HG02678 (cell line): ENCODE measurements at regions not wholly inside any gene's neighbourhood (a gene's known extent, or its start where the extent isn't known, plus 50 kb on each side); places are given as distances from the start of the nearest gene placed in this dataset.
"Not testable (repeated sequence)": the region's sequence is repeated elsewhere in the genome, so short reads cannot be mapped to it uniquely, and the experiment has no call there.

Experiments
- ATAC-seq: cut with Tn5 transposase; IDR thresholded peaks from one replicate; pipeline ENCODE4 v1.9.1; 2021; ENCODE audit warnings: mild to moderate bottlenecking, moderate library complexity; ENCODE audit not compliant: unreplicated experiment

GRCh38 chr1:70745199-70745598 is 302.4 kb downstream of the PTGER3 start:
- ATAC-seq: no peak

DNA sequence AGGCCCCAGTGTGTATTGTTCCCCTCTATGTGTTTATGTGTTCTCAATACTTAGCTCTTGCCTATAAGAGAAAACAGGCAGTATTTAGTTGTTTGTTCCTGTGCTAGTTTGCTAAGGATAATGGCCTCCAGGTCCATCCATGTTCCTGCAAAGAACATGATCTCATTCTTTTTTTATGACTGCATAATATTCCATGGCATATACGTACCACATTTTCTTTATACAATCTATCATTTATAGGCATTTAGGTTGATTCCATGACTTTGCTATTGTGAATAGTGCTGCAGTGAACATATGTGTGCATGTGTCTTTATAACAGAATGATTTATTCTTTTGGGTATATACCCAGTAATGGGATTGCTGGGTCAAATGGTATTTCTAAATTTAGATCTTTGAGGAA is 301.6 kb downstream of the PTGER3 start:
- not testable (repeated sequence) for ATAC-seq

GRCh38 chr1:70747123-70747522 is 300.5 kb downstream of the PTGER3 start:
- ATAC-seq: not testable (repeated sequence)

- ATAC-seq: not testable (repeated sequence)
Measured at GRCh38 chr1:70751676-70752287, 295.8 kb downstream of the PTGER3 start.

DNA sequence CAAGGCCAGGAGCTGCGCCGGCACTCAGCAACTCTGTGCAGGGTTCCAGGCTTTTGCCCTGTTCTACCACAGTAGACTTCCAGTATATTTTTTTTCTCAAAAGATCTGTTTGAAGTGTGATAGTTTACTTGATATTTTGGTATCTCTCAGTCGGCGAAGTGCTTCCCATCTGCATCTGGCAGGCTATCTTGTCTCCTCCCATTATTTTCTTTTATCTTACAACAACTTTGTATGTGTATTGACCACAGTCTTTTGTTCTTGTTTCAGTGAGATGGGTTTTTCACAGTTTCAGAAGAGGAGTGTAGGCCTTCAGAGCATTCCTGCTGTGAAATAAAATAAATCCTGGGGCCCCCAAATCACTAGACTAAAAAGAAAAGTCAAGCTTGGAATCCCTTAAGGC is 292.9 kb downstream of the PTGER3 start:
- no peak for ATAC-seq

DNA sequence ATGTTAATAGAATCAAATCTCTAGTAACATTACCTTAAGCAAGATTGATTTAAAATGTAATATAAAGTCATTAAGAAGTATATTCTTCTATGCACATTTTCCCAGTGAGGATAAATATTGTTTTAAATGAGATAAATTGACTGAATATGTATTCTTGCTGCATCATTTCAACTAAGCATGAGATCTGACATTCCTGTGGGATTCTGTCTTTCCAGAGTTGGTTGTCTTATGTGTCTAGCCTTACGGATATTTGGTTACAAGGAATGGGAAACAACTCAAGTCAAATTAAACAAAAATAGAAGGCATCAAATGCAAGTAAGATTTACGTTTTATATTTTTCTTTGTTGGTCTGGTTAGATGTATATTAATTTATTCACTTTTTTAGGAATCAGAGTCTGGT is 287.5 kb downstream of the PTGER3 start:
- ATAC-seq: no peak

GRCh38 chr1:70762386-70762785 is 285.2 kb downstream of the PTGER3 start:
- no peak for ATAC-seq

DNA sequence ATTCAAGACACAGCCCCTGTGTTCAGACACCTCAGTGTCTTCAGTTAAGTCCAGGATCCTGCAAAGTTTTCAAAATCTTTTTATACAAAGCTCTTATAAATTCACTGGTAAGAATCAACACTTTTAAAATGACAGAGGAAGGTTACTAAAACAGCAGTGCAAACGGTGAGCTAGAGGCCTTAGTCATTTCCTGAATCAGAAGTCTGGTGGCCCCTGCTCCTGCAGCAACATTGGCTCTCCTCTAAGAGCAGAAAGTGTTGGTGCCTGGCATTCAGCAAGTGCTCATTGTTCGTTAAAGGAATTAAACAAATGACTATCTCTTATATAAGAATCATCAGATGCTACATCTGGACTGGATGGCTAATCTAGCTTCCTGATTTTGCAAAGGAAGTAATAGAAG is 282.9 kb downstream of the PTGER3 start:
- ATAC-seq: no peak

DNA sequence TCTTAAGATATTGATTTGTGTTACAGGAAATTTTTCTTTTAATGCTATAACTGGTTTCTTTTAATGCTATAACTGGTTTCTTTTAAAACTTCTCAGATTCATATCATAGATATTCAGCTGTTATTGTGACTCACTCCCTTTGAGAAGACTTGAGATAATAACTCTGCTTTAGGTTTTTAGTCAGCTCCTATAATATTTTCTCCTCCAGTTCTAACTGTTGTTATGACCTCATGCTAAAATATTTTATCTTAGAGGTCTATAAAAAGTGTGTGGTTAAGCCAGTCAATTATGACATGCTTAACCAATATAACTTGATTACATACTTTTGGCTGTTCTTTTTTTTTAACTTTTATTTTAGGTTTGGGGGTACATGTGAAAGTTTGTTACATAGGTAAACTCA is 280.2 kb downstream of the PTGER3 start:
- ATAC-seq: no peak

- ATAC-seq: no peak
Measured at GRCh38 chr1:70768216-70768615, 279.4 kb downstream of the PTGER3 start.

- ATAC-seq: no peak
Measured at GRCh38 chr1:70778056-70778762, 269.4 kb downstream of the PTGER3 start.

- no peak for ATAC-seq
Measured at GRCh38 chr1:70778934-70779333, 268.7 kb downstream of the PTGER3 start.

GRCh38 chr1:70779571-70779970 is 268.0 kb downstream of the PTGER3 start:
- ATAC-seq: no peak

DNA sequence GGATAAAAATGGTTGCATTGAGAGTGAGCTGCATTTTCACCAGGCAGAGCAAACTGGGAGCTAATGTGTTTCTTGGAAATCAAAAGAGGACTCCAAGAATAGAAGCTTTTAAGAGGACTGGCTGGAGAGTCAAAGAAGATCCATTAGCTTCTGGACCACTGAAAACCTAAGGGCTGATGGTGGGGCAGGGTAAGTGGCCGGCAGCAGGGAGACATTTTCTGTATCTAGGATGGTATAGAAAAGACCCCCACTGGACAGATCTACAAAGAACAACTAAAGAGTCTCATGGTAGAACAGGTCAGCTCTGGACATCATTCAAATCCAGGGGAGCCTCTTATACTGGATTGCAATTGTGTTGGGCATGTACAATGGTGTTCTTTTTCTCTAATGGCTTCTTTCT is 262.3 kb downstream of the PTGER3 start:
- no peak for ATAC-seq

- ATAC-seq: no peak
Measured at GRCh38 chr1:70790232-70790923, 257.2 kb downstream of the PTGER3 start.

DNA sequence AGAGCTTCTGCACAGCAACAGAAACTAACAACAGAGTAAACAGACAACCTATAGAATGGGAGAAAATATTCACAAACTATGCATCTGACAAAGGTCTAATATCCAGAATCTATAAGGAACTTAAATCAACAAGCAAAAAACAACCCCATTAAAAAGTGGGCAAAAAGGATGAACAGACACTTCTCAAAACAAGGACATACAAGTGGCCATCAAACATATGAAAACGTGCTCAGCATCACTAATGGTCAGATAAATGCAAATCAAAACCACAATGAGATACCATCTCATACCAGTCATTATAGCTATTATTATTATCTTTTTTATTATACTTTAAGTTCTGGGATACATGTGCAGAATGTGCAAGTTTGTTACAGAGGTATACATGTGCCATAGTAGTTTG is 252.6 kb downstream of the PTGER3 start:
- not testable (repeated sequence) for ATAC-seq

GRCh38 chr1:70796298-70796697 is 251.3 kb downstream of the PTGER3 start:
- not testable (repeated sequence) for ATAC-seq

GRCh38 chr1:70802625-70803024 is 245.0 kb downstream of the PTGER3 start:
- not testable (repeated sequence) for ATAC-seq

- ATAC-seq: no peak
Measured at GRCh38 chr1:70805641-70806040, 242.0 kb downstream of the PTGER3 start.

DNA sequence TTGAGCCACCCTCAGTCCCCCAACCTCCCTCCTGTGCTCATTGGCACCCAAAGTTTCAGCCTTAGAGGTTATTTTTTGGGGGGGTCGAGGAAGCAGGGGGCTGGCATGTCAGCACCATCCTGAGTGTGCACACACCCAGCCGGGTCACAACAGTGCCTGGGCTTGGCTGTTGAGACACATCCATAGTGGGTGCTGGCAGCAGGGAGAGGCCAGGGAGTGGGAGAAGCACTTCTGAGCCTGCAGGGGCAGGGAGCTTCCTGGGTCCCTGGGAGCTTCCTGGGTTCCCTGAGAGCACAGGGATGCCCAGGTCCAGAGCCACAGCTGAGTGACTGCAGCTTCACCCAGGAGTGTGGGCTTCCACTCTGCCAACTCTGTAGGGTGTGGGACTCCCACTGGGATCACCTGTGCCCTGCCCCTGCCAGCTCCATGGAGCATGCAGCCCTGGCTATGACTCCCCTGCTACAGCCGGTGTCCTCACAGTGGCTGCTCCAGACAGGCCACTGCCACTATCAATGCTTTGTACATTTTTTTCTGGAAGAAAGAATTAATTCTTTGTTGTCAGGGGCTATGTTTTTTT is 240.4 kb downstream of the PTGER3 start:
- no peak for ATAC-seq

- no peak for ATAC-seq
Measured at GRCh38 chr1:70809069-70809468, 238.5 kb downstream of the PTGER3 start.

DNA sequence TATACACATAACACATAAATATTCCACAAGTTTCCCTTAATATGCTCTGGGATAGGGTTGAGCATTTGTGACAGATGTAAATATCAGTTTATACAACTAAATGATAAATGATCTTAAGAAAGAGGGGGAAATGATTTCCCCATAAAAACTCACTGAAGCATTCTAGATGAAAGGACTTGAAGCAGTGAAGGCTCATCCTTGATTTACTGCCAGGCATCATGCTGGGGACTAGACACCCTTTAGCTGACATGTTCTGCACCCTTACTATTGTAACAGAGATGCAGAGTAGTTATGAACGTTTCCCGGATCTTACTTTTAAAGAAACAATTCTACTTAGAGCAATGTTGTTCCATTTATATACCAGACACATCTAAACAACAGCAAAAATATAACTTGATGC is 235.8 kb downstream of the PTGER3 start:
- no peak for ATAC-seq
